ENCODE measurements at regions not wholly inside any gene's neighbourhood (a gene's known extent, or its start where the extent isn't known, plus 50 kb on each side); places are given as distances from the start of the nearest gene placed in this dataset.

GRCh38 chr6:144580039-144580438 lies 294.9 kb downstream of the UTRN start:
- no peak overlapping the region for H3K4me2 ChIP-seq (ENCODE audit: low read depth, low read length, poor library complexity, severe bottlenecking)
- H3K36me3 ChIP-seq (ENCODE audit: insufficient read depth, low read length): no peaks in the 10 kb centered on the region
- no peaks in the 10 kb centered on the region for H3K9me2 ChIP-seq (replicated peaks; ENCODE audit: insufficient read depth, low read length)
- H4K20me1 ChIP-seq (ENCODE audit: insufficient read depth, low read depth, low read length): no peaks in the 10 kb centered on the region
- no peaks in the 10 kb centered on the region for H3K9me3 ChIP-seq (ENCODE audit: low read length)
- H3K27ac ChIP-seq (ENCODE audit: low read length): no peak overlapping the region
- DNase-seq: no peak
- H3K79me2 ChIP-seq (ENCODE audit: low read length): no peaks in the 10 kb centered on the region
- no peak overlapping the region for H3K4me3 ChIP-seq (ENCODE audit: low read length)
- peaks cover 32% of the 10 kb centered on the region for H3K4me1 ChIP-seq (ENCODE audit: low read length)
- H2AFZ ChIP-seq (ENCODE audit: low read length): no peak overlapping the region
- H3K9ac ChIP-seq (ENCODE audit: low read length): no peak overlapping the region
- no peaks in the 10 kb centered on the region for H3K27me3 ChIP-seq (ENCODE audit: low read length)

- Histone ChIP-seq H3K9me2 (replicated peaks; ENCODE audit: insufficient read depth, low read length) (no peaks in the 10 kb centered on the region), H3K27me3 (ENCODE audit: low read length) (no peaks in the 10 kb centered on the region), H4K20me1 (ENCODE audit: insufficient read depth, low read depth, low read length) (no peaks in the 10 kb centered on the region), H3K4me1 (ENCODE audit: low read length) (peaks cover 32% of the 10 kb centered on the region), H3K27ac (ENCODE audit: low read length) (no peak overlapping the region), H3K36me3 (ENCODE audit: insufficient read depth, low read length) (no peaks in the 10 kb centered on the region), H3K79me2 (ENCODE audit: low read length) (no peaks in the 10 kb centered on the region), H3K9ac (ENCODE audit: low read length) (no peak overlapping the region), H3K4me2 (ENCODE audit: low read depth, low read length, poor library complexity, severe bottlenecking) (no peak overlapping the region), H3K4me3 (ENCODE audit: low read length) (no peak overlapping the region), H3K9me3 (ENCODE audit: low read length) (no peaks in the 10 kb centered on the region), H2AFZ (ENCODE audit: low read length) (no peak overlapping the region)
- DNase-seq: no peak
Observed at GRCh38 chr6:144580771-144581170, 295.6 kb downstream of the UTRN start.

DNA sequence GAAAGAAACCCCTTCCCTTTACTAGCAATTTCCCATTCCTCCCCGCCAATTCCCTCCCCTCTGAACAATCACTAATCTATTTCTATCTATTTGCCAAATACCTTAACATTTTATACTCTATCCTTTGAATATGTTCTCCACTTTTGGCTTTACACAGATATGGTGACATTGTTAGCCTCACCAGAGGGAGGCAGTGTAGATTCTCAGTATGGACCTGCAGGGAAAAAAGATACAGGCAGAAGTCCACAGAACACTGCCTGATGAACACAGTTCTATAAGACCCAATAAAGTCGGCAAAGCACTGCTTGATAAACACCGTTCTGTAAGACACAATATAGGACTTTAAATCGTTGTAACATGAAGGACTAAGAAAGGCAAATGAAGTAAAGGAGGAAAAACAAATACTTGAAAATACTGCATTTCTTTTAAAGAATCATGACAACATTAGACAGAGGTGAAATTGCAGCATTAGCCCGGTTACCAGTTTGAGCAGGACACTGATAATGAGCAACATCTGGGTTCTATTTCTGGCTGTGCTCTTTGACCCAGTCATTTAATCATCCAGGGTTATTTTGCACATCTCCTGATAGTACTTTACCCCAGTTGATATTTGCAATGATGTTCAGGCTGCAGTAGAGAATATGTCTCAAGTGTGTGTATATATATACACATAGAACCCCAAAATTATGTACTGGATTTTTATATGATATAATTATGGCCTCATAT lies 296.8 kb downstream of the UTRN start:
- no peaks in the 10 kb centered on the region for H3K9me3 ChIP-seq (ENCODE audit: low read length)
- DNase-seq: peak; percentile 69
- no peak overlapping the region for H3K9ac ChIP-seq (ENCODE audit: low read length)
- H3K27me3 ChIP-seq (ENCODE audit: low read length): no peaks in the 10 kb centered on the region
- no peaks in the 10 kb centered on the region for H3K79me2 ChIP-seq (ENCODE audit: low read length)
- no peaks in the 10 kb centered on the region for H4K20me1 ChIP-seq (ENCODE audit: insufficient read depth, low read depth, low read length)
- no peaks in the 10 kb centered on the region for H3K9me2 ChIP-seq (replicated peaks; ENCODE audit: insufficient read depth, low read length)
- H3K36me3 ChIP-seq (ENCODE audit: insufficient read depth, low read length): no peaks in the 10 kb centered on the region
- H3K4me2 ChIP-seq (ENCODE audit: low read depth, low read length, poor library complexity, severe bottlenecking): peak overlapping the region; percentile 70
- H2AFZ ChIP-seq (ENCODE audit: low read length): no peak overlapping the region
- peaks cover 34% of the 10 kb centered on the region for H3K4me1 ChIP-seq (ENCODE audit: low read length)
- no peak overlapping the region for H3K4me3 ChIP-seq (ENCODE audit: low read length)
- H3K27ac ChIP-seq (ENCODE audit: low read length): no peak overlapping the region

DNA sequence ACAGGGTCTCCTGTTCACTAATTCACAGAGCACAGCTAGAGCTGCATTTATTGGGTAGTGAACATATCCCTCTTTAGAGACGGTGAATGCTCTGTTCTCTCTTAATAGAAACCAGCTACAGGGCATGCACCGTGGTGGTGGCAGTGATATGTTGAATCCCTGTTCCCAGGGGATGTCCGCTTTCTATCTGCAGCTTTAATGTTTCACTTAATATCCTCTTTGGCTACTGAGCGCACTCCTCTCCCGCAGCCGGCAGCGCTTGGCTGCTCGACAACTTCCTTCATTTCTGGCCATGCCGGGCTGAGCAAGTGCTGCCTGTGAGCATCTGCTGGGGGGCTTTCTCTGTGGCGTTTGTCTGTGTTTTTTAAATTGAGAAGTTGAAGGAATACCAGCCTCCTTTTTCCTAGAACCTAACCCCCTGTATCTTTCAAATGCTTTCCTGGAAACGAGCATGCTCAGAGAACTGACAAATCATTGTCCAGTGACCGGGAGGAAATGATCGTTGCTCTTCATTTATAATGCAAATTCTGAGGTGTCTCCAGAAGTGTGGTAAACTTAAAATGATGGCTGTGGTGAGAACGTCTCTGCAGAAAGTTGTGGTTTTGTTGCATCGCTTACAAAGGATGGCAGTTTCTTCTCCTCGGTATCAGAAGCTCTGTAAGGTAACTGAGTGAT lies 297.9 kb downstream of the UTRN start:
- Histone ChIP-seq H3K4me3 (ENCODE audit: low read length) (peak overlapping the region; percentile 52), H3K9me2 (replicated peaks; ENCODE audit: insufficient read depth, low read length) (no peaks in the 10 kb centered on the region), H2AFZ (ENCODE audit: low read length) (peak overlapping the region; percentile 32; the same call in 1 of the 2 replicates), H4K20me1 (ENCODE audit: insufficient read depth, low read depth, low read length) (no peaks in the 10 kb centered on the region), H3K4me2 (ENCODE audit: low read depth, low read length, poor library complexity, severe bottlenecking) (peak overlapping the region; percentile 70), H3K9me3 (ENCODE audit: low read length) (no peaks in the 10 kb centered on the region), H3K27me3 (ENCODE audit: low read length) (no peaks in the 10 kb centered on the region), H3K9ac (ENCODE audit: low read length) (0 out of 2 replicates have a peak overlapping the region, but pooled peaks have one; percentile 7), H3K36me3 (ENCODE audit: insufficient read depth, low read length) (no peaks in the 10 kb centered on the region), H3K79me2 (ENCODE audit: low read length) (no peaks in the 10 kb centered on the region), H3K4me1 (ENCODE audit: low read length) (peaks cover 36% of the 10 kb centered on the region), H3K27ac (ENCODE audit: low read length) (no peak overlapping the region)
- peak; percentile 85 for DNase-seq

DNA sequence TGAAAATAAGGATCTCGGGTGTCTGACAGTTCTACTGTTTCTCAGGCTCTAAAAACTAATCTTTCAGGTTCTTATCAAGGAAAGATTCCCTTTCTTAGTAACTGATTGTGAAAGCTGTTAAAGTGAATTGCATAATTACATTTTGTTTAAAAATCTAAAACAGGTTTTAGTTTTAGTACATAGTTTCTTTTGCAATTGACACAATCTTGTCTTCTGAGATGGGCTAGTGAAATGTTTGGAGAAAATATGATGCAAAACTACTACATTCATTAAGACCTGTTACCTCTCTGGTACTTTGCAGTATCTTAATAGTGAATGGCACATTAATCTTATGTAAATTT lies 298.4 kb downstream of the UTRN start:
- Histone ChIP-seq H4K20me1 (ENCODE audit: insufficient read depth, low read depth, low read length) (no peaks in the 10 kb centered on the region), H3K9me3 (ENCODE audit: low read length) (no peaks in the 10 kb centered on the region), H3K9me2 (replicated peaks; ENCODE audit: insufficient read depth, low read length) (no peaks in the 10 kb centered on the region), H3K27ac (ENCODE audit: low read length) (no peak overlapping the region), H3K4me2 (ENCODE audit: low read depth, low read length, poor library complexity, severe bottlenecking) (peak overlapping the region; percentile 70), H2AFZ (ENCODE audit: low read length) (no peak overlapping the region), H3K36me3 (ENCODE audit: insufficient read depth, low read length) (no peaks in the 10 kb centered on the region), H3K4me1 (ENCODE audit: low read length) (peaks cover 36% of the 10 kb centered on the region), H3K79me2 (ENCODE audit: low read length) (no peaks in the 10 kb centered on the region), H3K9ac (ENCODE audit: low read length) (no peak overlapping the region), H3K27me3 (ENCODE audit: low read length) (no peaks in the 10 kb centered on the region), H3K4me3 (ENCODE audit: low read length) (peak overlapping the region; percentile 52; the same call in 1 of the 2 replicates)
- DNase-seq: no peak

DNA sequence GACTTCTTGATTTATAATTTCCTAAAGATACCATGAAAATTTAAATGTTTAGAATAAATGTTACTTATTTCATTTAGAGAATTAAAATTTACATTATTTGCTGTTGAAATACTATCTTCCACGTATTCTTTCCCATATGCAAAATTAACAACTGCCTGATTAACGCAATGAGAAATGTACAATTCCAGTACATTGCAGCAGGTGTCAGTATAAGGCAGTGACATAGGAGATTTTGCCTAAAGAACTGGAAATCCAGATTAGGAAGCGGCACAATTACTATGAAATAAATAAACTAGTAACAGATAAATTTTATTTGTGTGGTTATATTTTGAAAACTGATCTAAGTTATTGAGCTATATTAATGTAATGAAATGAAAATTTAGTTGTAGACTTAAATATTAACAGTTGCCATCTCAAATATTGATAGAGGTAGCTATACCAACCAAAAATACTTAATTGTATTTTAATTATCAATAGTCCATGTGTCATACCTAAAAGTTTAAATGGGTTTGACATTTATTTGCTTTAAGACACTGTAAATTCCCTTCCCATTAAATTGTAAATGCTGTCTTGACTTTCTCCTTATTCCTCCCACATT lies 300.2 kb downstream of the UTRN start:
- H3K9ac ChIP-seq (ENCODE audit: low read length): no peak overlapping the region
- no peaks in the 10 kb centered on the region for H3K27me3 ChIP-seq (ENCODE audit: low read length)
- H3K4me1 ChIP-seq (ENCODE audit: low read length): peaks cover 36% of the 10 kb centered on the region
- no peaks in the 10 kb centered on the region for H3K9me3 ChIP-seq (ENCODE audit: low read length)
- H3K9me2 ChIP-seq (replicated peaks; ENCODE audit: insufficient read depth, low read length): no peaks in the 10 kb centered on the region
- no peak overlapping the region for H2AFZ ChIP-seq (ENCODE audit: low read length)
- H4K20me1 ChIP-seq (ENCODE audit: insufficient read depth, low read depth, low read length): no peaks in the 10 kb centered on the region
- no peaks in the 10 kb centered on the region for H3K79me2 ChIP-seq (ENCODE audit: low read length)
- H3K4me2 ChIP-seq (ENCODE audit: low read depth, low read length, poor library complexity, severe bottlenecking): no peak overlapping the region
- no peak overlapping the region for H3K27ac ChIP-seq (ENCODE audit: low read length)
- H3K36me3 ChIP-seq (ENCODE audit: insufficient read depth, low read length): no peaks in the 10 kb centered on the region
- peak; percentile 76 for DNase-seq
- H3K4me3 ChIP-seq (ENCODE audit: low read length): no peak overlapping the region

DNA sequence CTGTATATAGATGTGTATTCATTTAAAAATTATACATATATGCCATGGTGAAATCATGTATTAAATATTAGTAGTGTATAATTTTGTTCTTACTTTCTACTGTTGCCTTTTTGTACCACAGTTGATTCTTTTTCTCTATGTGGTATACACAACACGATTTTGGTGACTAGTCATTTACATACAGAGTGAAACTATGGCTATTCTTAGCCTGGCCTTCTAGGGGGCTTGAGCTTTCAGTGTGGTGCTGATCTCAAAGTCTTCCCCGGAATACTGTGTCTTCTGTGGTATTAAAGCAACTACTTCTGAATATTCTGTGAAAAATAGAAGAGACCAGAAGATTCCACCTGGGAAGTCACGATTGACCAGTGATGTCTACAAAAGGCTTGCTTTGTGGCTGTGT lies 301.9 kb downstream of the UTRN start:
- DNase-seq: no peak
- H3K9me3 ChIP-seq (ENCODE audit: low read length): no peaks in the 10 kb centered on the region
- H2AFZ ChIP-seq (ENCODE audit: low read length): no peak overlapping the region
- no peak overlapping the region for H3K27ac ChIP-seq (ENCODE audit: low read length)
- no peaks in the 10 kb centered on the region for H3K27me3 ChIP-seq (ENCODE audit: low read length)
- peaks cover 34% of the 10 kb centered on the region for H3K4me1 ChIP-seq (ENCODE audit: low read length)
- no peaks in the 10 kb centered on the region for H4K20me1 ChIP-seq (ENCODE audit: insufficient read depth, low read depth, low read length)
- H3K36me3 ChIP-seq (ENCODE audit: insufficient read depth, low read length): no peaks in the 10 kb centered on the region
- no peak overlapping the region for H3K4me3 ChIP-seq (ENCODE audit: low read length)
- no peak overlapping the region for H3K9ac ChIP-seq (ENCODE audit: low read length)
- H3K9me2 ChIP-seq (replicated peaks; ENCODE audit: insufficient read depth, low read length): no peaks in the 10 kb centered on the region
- no peaks in the 10 kb centered on the region for H3K79me2 ChIP-seq (ENCODE audit: low read length)
- no peak overlapping the region for H3K4me2 ChIP-seq (ENCODE audit: low read depth, low read length, poor library complexity, severe bottlenecking)

GRCh38 chr6:144588697-144589325 lies 303.7 kb downstream of the UTRN start:
- Histone ChIP-seq H3K27ac (ENCODE audit: low read length) (no peak overlapping the region), H2AFZ (ENCODE audit: low read length) (no peak overlapping the region), H3K9me3 (ENCODE audit: low read length) (no peaks in the 10 kb centered on the region), H3K36me3 (ENCODE audit: insufficient read depth, low read length) (no peaks in the 10 kb centered on the region), H3K9me2 (replicated peaks; ENCODE audit: insufficient read depth, low read length) (no peaks in the 10 kb centered on the region), H3K4me1 (ENCODE audit: low read length) (peaks cover 16% of the 10 kb centered on the region), H3K27me3 (ENCODE audit: low read length) (no peaks in the 10 kb centered on the region), H3K4me2 (ENCODE audit: low read depth, low read length, poor library complexity, severe bottlenecking) (no peak overlapping the region), H3K9ac (ENCODE audit: low read length) (no peak overlapping the region), H3K79me2 (ENCODE audit: low read length) (no peaks in the 10 kb centered on the region), H3K4me3 (ENCODE audit: low read length) (no peak overlapping the region), H4K20me1 (ENCODE audit: insufficient read depth, low read depth, low read length) (no peaks in the 10 kb centered on the region)
- no peak for DNase-seq
